Parathyroid adenoma (tissue), 2 donors: ENCODE measurements at regions not wholly inside any gene's neighbourhood (a gene's known extent, or its start where the extent isn't known, plus 50 kb on each side); places are given as distances from the start of the nearest gene placed in this dataset.

ENCODE experiments used
- H2AFZ ChIP-seq: fragments of 300-600 bp; sonication (generic); one replicate; pipeline ENCODE4 v1.7.0; 2017; ENCODE audit warnings: antibody characterized with exemption, mild to moderate bottlenecking
- H3K27ac ChIP-seq: fragments of 300-600 bp; sonication (generic); one replicate; pipeline ENCODE4 v1.7.0; 2017
- H3K27me3 ChIP-seq: fragments of 300-600 bp; sonication (generic); one replicate; pipeline ENCODE4 v1.7.0; 2017; ENCODE audit warnings: low read length; ENCODE audit not compliant: control insufficient read depth, insufficient read depth
- H3K36me3 ChIP-seq: fragments of 300-600 bp; sonication (generic); one replicate; pipeline ENCODE4 v1.7.0; 2017; ENCODE audit warnings: low read length; ENCODE audit not compliant: control insufficient read depth, insufficient read depth
- H3K4me1 ChIP-seq: fragments of 300-600 bp; sonication (generic); one replicate; pipeline ENCODE4 v1.7.0; 2017; ENCODE audit warnings: control low read depth
- H3K4me2 ChIP-seq: fragments of 300-600 bp; sonication (generic); one replicate; pipeline ENCODE4 v1.7.0; 2017; ENCODE audit warnings: low read length
- H3K4me3 ChIP-seq: fragments of 300-600 bp; sonication (generic); one replicate; pipeline ENCODE4 v1.7.0; 2017; ENCODE audit warnings: low read depth, low read length
- H3K79me2 ChIP-seq: fragments of 300-600 bp; sonication (generic); one replicate; pipeline ENCODE4 v1.7.0; 2017; ENCODE audit warnings: control low read depth
- H3K9ac ChIP-seq: fragments of 300-600 bp; sonication (generic); one replicate; pipeline ENCODE4 v1.7.0; 2017; ENCODE audit warnings: mild to moderate bottlenecking
- H3K9me3 ChIP-seq: fragments of 300-600 bp; sonication (generic); one replicate; pipeline ENCODE4 v1.7.0; 2017; ENCODE audit warnings: low read length; ENCODE audit not compliant: control insufficient read depth
- CTCF ChIP-seq: fragments of 300-600 bp; sonication (generic); IDR thresholded peaks from one replicate; pipeline ENCODE4 v1.7.0; 2017; ENCODE audit warnings: antibody characterized with exemption, mild to moderate bottlenecking
- donor health status: primary hyperparathyroidism.

- TF ChIP-seq CTCF = no peak
- H3K4me1 ChIP-seq = no peaks in the 10 kb centered on the region
- no peak overlapping the region for H3K4me3 ChIP-seq
These were observed 228.0 kb upstream of the TP63 start for GRCh38 chr3:189403194-189403593.

GRCh38 chr3:189404024-189404423 lies 227.2 kb upstream of the TP63 start:
- Histone ChIP-seq H3K79me2 (no peaks in the 10 kb centered on the region), H3K9me3 (no peaks in the 10 kb centered on the region), H2AFZ (no peak overlapping the region), H3K27ac (no peak overlapping the region), H3K4me2 (no peak overlapping the region), H3K27me3 (no peaks in the 10 kb centered on the region), H3K36me3 (no peaks in the 10 kb centered on the region), H3K9ac (no peak overlapping the region), H3K4me1 (no peaks in the 10 kb centered on the region), H3K4me3 (no peak overlapping the region)
- TF ChIP-seq CTCF = no peak

More at GRCh38 chr3:189403194-189403593, 228.0 kb upstream of the TP63 start:
- no peak overlapping the region for H3K4me2 ChIP-seq
- H3K36me3 ChIP-seq = no peaks in the 10 kb centered on the region
- H3K27ac ChIP-seq = no peak overlapping the region
- H2AFZ ChIP-seq = no peak overlapping the region
- no peak overlapping the region for H3K9ac ChIP-seq
- H3K9me3 ChIP-seq = no peaks in the 10 kb centered on the region
- H3K79me2 ChIP-seq = no peaks in the 10 kb centered on the region
- H3K27me3 ChIP-seq = no peaks in the 10 kb centered on the region

GRCh38 chr3:189404797-189405484 lies 226.2 kb upstream of the TP63 start:
- Histone ChIP-seq H3K79me2 (no peaks in the 10 kb centered on the region), H3K36me3 (no peaks in the 10 kb centered on the region), H3K4me2 (no peak overlapping the region), H3K9me3 (no peaks in the 10 kb centered on the region), H3K4me3 (no peak overlapping the region), H3K9ac (no peak overlapping the region), H3K4me1 (no peaks in the 10 kb centered on the region), H3K27me3 (no peaks in the 10 kb centered on the region), H3K27ac (no peak overlapping the region), H2AFZ (no peak overlapping the region)
- TF ChIP-seq CTCF = no peak

GRCh38 chr3:189406148-189406547 lies 225.0 kb upstream of the TP63 start:
- Histone ChIP-seq H3K79me2 (no peaks in the 10 kb centered on the region), H3K27me3 (no peaks in the 10 kb centered on the region), H3K27ac (no peak overlapping the region), H3K9me3 (no peaks in the 10 kb centered on the region), H2AFZ (no peak overlapping the region), H3K4me1 (no peaks in the 10 kb centered on the region), H3K4me3 (no peak overlapping the region), H3K36me3 (no peaks in the 10 kb centered on the region), H3K4me2 (no peak overlapping the region), H3K9ac (no peak overlapping the region)
- no peak for TF ChIP-seq CTCF

GRCh38 chr3:189410522-189410921 lies 220.7 kb upstream of the TP63 start:
- H2AFZ ChIP-seq = no peak overlapping the region
- no peak for TF ChIP-seq CTCF
- H3K9me3 ChIP-seq = no peaks in the 10 kb centered on the region
- no peak overlapping the region for H3K4me3 ChIP-seq
- no peaks in the 10 kb centered on the region for H3K4me1 ChIP-seq
- H3K79me2 ChIP-seq = no peaks in the 10 kb centered on the region
- no peaks in the 10 kb centered on the region for H3K36me3 ChIP-seq
- no peak overlapping the region for H3K4me2 ChIP-seq
- no peak overlapping the region for H3K9ac ChIP-seq
- no peaks in the 10 kb centered on the region for H3K27me3 ChIP-seq
- H3K27ac ChIP-seq = no peak overlapping the region
